ENCODE measurements at regions not wholly inside any gene's neighbourhood (a gene's known extent, or its start where the extent isn't known, plus 50 kb on each side); places are given as distances from the start of the nearest gene placed in this dataset.

- no peak for TF ChIP-seq CTCF (IDR thresholded peaks at IDR 0.05; ENCODE audit: poor library complexity, severe bottlenecking)
- TF ChIP-seq MXI1 (conservative IDR thresholded peaks at IDR 0.05; ENCODE audit: poor library complexity, severe bottlenecking) = no peak
- TF ChIP-seq TAF1 (IDR thresholded peaks at IDR 0.05; ENCODE audit: low read depth) = no peak
- TF ChIP-seq EZH2 (IDR thresholded peaks at IDR 0.05; ENCODE audit: borderline replicate concordance, insufficient read depth, low read length, poor library complexity, severe bottlenecking) = no peak
Measured at GRCh38 chr14:25488961-25489360, 439.0 kb upstream of the STXBP6 start.
